HEK293T (cell line): ENCODE measurements at regions not wholly inside any gene's neighbourhood (a gene's known extent, or its start where the extent isn't known, plus 50 kb on each side); places are given as distances from the start of the nearest gene placed in this dataset.

Experiments used
- ARNT ChIP-seq: fragments of 450-650 bp; IDR thresholded peaks from 2 replicates; pipeline ENCODE4 v1.6.1; 2017; ENCODE audit warnings: mild to moderate bottlenecking
- BHLHE40 ChIP-seq: fragments of 450-650 bp; IDR thresholded peaks from 2 replicates; pipeline ENCODE4 v1.6.1; 2016; ENCODE audit warnings: mild to moderate bottlenecking, moderate library complexity, borderline replicate concordance
- ELF4 ChIP-seq: fragments of 450-650 bp; IDR thresholded peaks from 2 replicates; pipeline ENCODE4 v1.6.1; 2017; ENCODE audit warnings: antibody characterized with exemption
- FOXK2 ChIP-seq: fragments of 450-650 bp; IDR thresholded peaks from 2 replicates; pipeline ENCODE4 v1.6.1; 2016; ENCODE audit warnings: mild to moderate bottlenecking
- FOXM1 ChIP-seq: fragments of 450-650 bp; IDR thresholded peaks from 2 replicates; pipeline ENCODE4 v1.6.1; 2017; ENCODE audit warnings: mild to moderate bottlenecking, borderline replicate concordance
- HDGF ChIP-seq: fragments of 450-650 bp; IDR thresholded peaks from 2 replicates; pipeline ENCODE4 v1.6.1; 2017; ENCODE audit warnings: antibody characterized with exemption, borderline replicate concordance
- NFRKB ChIP-seq: fragments of 450-650 bp; IDR thresholded peaks from 2 replicates; pipeline ENCODE4 v1.6.1; 2016; ENCODE audit warnings: mild to moderate bottlenecking, moderate library complexity
- SP1 ChIP-seq: fragments of 450-650 bp; IDR thresholded peaks from 2 replicates; pipeline ENCODE4 v1.6.1; 2017
- SUZ12 ChIP-seq: fragments of 450-650 bp; IDR thresholded peaks from 2 replicates; pipeline ENCODE4 v1.6.1; 2016; ENCODE audit warnings: mild to moderate bottlenecking
- TARDBP ChIP-seq: fragments of 450-650 bp; IDR thresholded peaks from 2 replicates; pipeline ENCODE4 v1.6.1; 2016

DNA sequence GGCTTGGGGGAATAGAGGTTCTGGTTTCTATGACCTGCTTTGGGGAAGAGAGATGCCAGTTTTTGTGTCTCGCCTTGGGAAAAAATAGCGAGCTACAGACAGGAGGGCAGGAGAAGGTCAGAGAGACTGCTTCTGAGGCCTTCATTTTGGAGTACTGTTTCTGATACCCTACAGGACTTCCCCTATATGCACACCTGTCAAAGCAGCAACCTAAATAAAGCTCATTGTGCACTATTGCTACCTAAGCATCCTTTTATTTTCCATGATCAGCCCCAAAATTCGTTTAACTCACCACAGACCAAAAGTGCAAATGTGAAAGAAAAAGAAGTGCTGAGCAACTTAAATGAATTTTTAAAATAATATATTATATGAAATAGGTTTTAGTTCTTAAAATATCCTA, 145.6 kb upstream of the CHRM3 start:
- TF ChIP-seq SUZ12, result no peak
- TF ChIP-seq ELF4, result no peak
- no peak for TF ChIP-seq FOXM1
- TF ChIP-seq SP1, result no peak
- no peak for TF ChIP-seq NFRKB
- TF ChIP-seq TARDBP, result no peak
- no peak for TF ChIP-seq FOXK2
- no peak for TF ChIP-seq BHLHE40
- TF ChIP-seq HDGF, result no peak
- TF ChIP-seq ARNT, result no peak
